GM12874 (cell line): ENCODE measurements at regions not wholly inside any gene's neighbourhood (a gene's known extent, or its start where the extent isn't known, plus 50 kb on each side); places are given as distances from the start of the nearest gene placed in this dataset.

Experiments
- CTCF ChIP-seq: IDR thresholded peaks from 2 replicates; pipeline ENCODE4 v1.5.1; 2011; ENCODE audit warnings: low read depth, mild to moderate bottlenecking, control low read depth, low read length, moderate library complexity; ENCODE audit not compliant: insufficient read depth

- TF ChIP-seq CTCF: no peak
Measured at GRCh38 chr17:36682773-36683172, 81.4 kb downstream of the MRM1 start.

GRCh38 chr17:36683387-36683786 is 82.0 kb downstream of the MRM1 start:
- TF ChIP-seq CTCF: no peak

GRCh38 chr17:36684134-36684533 is 82.8 kb downstream of the MRM1 start:
- TF ChIP-seq CTCF: no peak

GRCh38 chr17:36686123-36686669 is 84.8 kb downstream of the MRM1 start:
- no peak for TF ChIP-seq CTCF

GRCh38 chr17:36687736-36688135 is 86.4 kb downstream of the MRM1 start:
- no peak for TF ChIP-seq CTCF

- no peak for TF ChIP-seq CTCF
Measured at GRCh38 chr17:36689089-36689667, 87.8 kb downstream of the MRM1 start.

GRCh38 chr17:36690190-36690589 is 88.8 kb downstream of the MRM1 start:
- no peak for TF ChIP-seq CTCF
